ENCODE measurements at regions not wholly inside any gene's neighbourhood (a gene's known extent, or its start where the extent isn't known, plus 50 kb on each side); places are given as distances from the start of the nearest gene placed in this dataset.

DNA sequence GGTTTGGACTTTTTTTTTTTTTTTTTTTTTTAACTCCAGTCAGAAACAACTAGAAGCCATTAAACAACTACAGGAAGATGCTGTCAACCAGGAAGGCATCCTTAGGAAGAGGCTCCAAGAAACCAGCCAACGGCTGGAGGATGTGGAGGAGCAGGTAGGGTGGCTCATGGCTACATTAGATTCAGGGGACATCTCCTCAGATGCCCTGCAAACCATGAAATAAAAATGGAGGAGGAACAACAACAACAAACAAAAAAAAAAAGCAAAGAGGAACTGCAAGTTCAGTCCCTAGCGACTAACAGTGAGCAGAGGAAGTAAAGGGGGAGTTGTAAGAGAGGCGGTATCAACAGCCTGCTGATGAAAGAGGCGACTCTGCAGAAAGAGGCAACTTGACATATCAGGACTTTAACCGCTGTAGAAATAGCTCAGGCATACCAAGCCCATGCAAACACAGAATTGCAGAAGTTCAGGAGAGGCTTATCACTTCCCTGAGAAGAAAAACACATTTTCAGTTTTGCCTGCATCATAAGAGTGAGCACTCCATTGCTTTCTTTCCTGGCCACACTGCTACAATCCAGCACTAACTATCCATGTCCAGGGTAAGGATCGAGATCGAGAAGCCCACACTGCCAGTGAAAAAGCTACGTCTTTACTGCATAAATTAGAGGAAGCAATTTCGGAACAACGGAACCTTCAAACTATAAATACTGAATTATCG, 103.5 kb upstream of the BCAT1 start:
- Histone ChIP-seq H3K36me3 (ENCODE audit: insufficient read depth) (no peaks in the 10 kb centered on the region), H3F3A (replicated peaks; ENCODE audit: low read depth) (no peaks in the 10 kb centered on the region), H3K79me2 (replicated peaks; ENCODE audit: insufficient read depth) (no peaks in the 10 kb centered on the region), H3K4me2 (0 out of 2 replicates have a peak overlapping the region, but pooled peaks have one; percentile 41), H4K20me1 (replicated peaks; ENCODE audit: insufficient read depth) (no peaks in the 10 kb centered on the region), H3K27me3 (ENCODE audit: insufficient read depth) (no peaks in the 10 kb centered on the region), H2AFZ (peak overlapping the region; percentile 86), H3K4me1 (ENCODE audit: insufficient read depth) (peaks cover 7% of the 10 kb centered on the region; the same call in 1 of the 2 replicates), H3K9me2 (ENCODE audit: insufficient read depth) (no peaks in the 10 kb centered on the region), H3K4me3 (no peak overlapping the region), H3K27ac (ENCODE audit: low read depth) (peak overlapping the region; percentile 61; the same call in 1 of the 2 replicates)
- Mint-ChIP-seq H3K4me3 (no peak overlapping the region), H3K36me3 (ENCODE audit: low read depth) (peaks cover 3% of the 10 kb centered on the region; the same call in 1 of the 3 replicates), H3K4me1 (peaks cover 8% of the 10 kb centered on the region), H3K27ac (peak overlapping the region; percentile 41; the same call in 1 of the 2 replicates), H3K27me3 (ENCODE audit: insufficient read depth, low read depth, poor library complexity) (no peaks in the 10 kb centered on the region), H3K9me3 (peaks cover 7% of the 10 kb centered on the region)
- TF ChIP-seq, protein P1, sequence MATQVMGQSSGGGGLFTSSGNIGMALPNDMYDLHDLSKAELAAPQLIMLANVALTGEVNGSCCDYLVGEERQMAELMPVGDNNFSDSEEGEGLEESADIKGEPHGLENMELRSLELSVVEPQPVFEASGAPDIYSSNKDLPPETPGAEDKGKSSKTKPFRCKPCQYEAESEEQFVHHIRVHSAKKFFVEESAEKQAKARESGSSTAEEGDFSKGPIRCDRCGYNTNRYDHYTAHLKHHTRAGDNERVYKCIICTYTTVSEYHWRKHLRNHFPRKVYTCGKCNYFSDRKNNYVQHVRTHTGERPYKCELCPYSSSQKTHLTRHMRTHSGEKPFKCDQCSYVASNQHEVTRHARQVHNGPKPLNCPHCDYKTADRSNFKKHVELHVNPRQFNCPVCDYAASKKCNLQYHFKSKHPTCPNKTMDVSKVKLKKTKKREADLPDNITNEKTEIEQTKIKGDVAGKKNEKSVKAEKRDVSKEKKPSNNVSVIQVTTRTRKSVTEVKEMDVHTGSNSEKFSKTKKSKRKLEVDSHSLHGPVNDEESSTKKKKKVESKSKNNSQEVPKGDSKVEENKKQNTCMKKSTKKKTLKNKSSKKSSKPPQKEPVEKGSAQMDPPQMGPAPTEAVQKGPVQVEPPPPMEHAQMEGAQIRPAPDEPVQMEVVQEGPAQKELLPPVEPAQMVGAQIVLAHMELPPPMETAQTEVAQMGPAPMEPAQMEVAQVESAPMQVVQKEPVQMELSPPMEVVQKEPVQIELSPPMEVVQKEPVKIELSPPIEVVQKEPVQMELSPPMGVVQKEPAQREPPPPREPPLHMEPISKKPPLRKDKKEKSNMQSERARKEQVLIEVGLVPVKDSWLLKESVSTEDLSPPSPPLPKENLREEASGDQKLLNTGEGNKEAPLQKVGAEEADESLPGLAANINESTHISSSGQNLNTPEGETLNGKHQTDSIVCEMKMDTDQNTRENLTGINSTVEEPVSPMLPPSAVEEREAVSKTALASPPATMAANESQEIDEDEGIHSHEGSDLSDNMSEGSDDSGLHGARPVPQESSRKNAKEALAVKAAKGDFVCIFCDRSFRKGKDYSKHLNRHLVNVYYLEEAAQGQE (IDR thresholded peaks at IDR 0.05; ENCODE audit: unreplicated experiment) = no peak
- no peak for TF ChIP-seq EZH2phosphoT487 (IDR thresholded peaks at IDR 0.05; ENCODE audit: unreplicated experiment)
- TF ChIP-seq POLR2AphosphoS5 (IDR thresholded peaks at IDR 0.05; ENCODE audit: low read depth) = no peak
- no peak for TF ChIP-seq JUNB (IDR thresholded peaks at IDR 0.05; ENCODE audit: unreplicated experiment)
- TF ChIP-seq, protein P2, sequence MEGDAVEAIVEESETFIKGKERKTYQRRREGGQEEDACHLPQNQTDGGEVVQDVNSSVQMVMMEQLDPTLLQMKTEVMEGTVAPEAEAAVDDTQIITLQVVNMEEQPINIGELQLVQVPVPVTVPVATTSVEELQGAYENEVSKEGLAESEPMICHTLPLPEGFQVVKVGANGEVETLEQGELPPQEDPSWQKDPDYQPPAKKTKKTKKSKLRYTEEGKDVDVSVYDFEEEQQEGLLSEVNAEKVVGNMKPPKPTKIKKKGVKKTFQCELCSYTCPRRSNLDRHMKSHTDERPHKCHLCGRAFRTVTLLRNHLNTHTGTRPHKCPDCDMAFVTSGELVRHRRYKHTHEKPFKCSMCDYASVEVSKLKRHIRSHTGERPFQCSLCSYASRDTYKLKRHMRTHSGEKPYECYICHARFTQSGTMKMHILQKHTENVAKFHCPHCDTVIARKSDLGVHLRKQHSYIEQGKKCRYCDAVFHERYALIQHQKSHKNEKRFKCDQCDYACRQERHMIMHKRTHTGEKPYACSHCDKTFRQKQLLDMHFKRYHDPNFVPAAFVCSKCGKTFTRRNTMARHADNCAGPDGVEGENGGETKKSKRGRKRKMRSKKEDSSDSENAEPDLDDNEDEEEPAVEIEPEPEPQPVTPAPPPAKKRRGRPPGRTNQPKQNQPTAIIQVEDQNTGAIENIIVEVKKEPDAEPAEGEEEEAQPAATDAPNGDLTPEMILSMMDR (conservative IDR thresholded peaks at IDR 0.05; ENCODE audit: low read depth in 2 of 2) = no peak
- TF ChIP-seq, protein P3, sequence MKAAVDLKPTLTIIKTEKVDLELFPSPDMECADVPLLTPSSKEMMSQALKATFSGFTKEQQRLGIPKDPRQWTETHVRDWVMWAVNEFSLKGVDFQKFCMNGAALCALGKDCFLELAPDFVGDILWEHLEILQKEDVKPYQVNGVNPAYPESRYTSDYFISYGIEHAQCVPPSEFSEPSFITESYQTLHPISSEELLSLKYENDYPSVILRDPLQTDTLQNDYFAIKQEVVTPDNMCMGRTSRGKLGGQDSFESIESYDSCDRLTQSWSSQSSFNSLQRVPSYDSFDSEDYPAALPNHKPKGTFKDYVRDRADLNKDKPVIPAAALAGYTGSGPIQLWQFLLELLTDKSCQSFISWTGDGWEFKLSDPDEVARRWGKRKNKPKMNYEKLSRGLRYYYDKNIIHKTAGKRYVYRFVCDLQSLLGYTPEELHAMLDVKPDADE (IDR thresholded peaks at IDR 0.05) = no peak
- ATAC-seq (peak; percentile 66), DNase-seq (ENCODE audit: low spot score) (peak; percentile 22)

DNA sequence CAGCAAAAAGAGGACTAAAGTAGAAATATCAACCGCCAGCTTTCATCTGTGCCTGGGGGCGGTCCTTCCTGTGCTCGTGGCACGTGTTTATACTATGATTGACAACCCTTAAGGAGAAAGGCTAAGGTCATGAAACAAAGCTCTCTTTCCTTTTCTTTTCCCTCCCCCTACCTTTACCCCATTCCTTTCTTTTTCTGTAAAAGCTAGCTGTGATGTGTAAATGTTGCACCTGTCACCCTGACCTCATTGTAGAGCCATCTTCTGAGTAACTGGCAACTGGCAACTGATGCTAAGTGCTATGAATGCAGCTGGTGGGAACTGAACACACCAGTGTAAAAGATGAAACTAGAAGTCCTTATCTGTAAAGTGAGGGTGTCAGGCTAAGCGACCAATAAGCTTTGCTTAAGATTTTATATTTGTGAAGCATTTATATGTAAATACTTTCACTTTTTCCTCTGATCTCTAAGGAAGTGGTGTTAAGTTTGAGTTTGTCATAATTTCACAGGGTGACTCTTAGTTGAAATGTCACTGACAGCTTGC, 102.8 kb upstream of the BCAT1 start:
- Histone ChIP-seq H3K4me1 (ENCODE audit: insufficient read depth) (peaks cover 7% of the 10 kb centered on the region; the same call in 1 of the 2 replicates), H3F3A (replicated peaks; ENCODE audit: low read depth) (no peaks in the 10 kb centered on the region), H3K4me2 (0 out of 2 replicates have a peak overlapping the region, but pooled peaks have one; percentile 41), H3K79me2 (replicated peaks; ENCODE audit: insufficient read depth) (no peaks in the 10 kb centered on the region), H3K36me3 (ENCODE audit: insufficient read depth) (no peaks in the 10 kb centered on the region), H3K4me3 (no peak overlapping the region), H2AFZ (peak overlapping the region; percentile 78; the same call in 1 of the 2 replicates), H3K27ac (ENCODE audit: low read depth) (no peak overlapping the region), H4K20me1 (replicated peaks; ENCODE audit: insufficient read depth) (no peaks in the 10 kb centered on the region), H3K9me2 (ENCODE audit: insufficient read depth) (no peaks in the 10 kb centered on the region), H3K27me3 (ENCODE audit: insufficient read depth) (no peaks in the 10 kb centered on the region)
- H3K9me3 Mint-ChIP-seq = peaks cover 13% of the 10 kb centered on the region
- DNase-seq (ENCODE audit: low spot score) = no peak
- H3K36me3 Mint-ChIP-seq (ENCODE audit: low read depth) = peaks cover 3% of the 10 kb centered on the region; the same call in 1 of the 3 replicates
- no peaks in the 10 kb centered on the region for H3K27me3 Mint-ChIP-seq (ENCODE audit: insufficient read depth, low read depth, poor library complexity)
- peaks cover 8% of the 10 kb centered on the region for H3K4me1 Mint-ChIP-seq
- no peak for ATAC-seq
- no peak overlapping the region for H3K4me3 Mint-ChIP-seq
- H3K27ac Mint-ChIP-seq = no peak overlapping the region
- TF ChIP-seq, protein P3 (IDR thresholded peaks at IDR 0.05) = no peak
- TF ChIP-seq JUNB (IDR thresholded peaks at IDR 0.05; ENCODE audit: unreplicated experiment) (no peak), POLR2AphosphoS5 (IDR thresholded peaks at IDR 0.05; ENCODE audit: low read depth) (no peak), ZNF114 (CRISPR knock-in tag; IDR thresholded peaks at IDR 0.05) (no peak), EZH2 (IDR thresholded peaks at IDR 0.05; ENCODE audit: low read depth, unreplicated experiment) (no peak)
- TF ChIP-seq, protein P1 (IDR thresholded peaks at IDR 0.05; ENCODE audit: unreplicated experiment) = no peak

Data from GM23338 (cell line).